ENCODE measurements at regions not wholly inside any gene's neighbourhood (a gene's known extent, or its start where the extent isn't known, plus 50 kb on each side); places are given as distances from the start of the nearest gene placed in this dataset.

DNA sequence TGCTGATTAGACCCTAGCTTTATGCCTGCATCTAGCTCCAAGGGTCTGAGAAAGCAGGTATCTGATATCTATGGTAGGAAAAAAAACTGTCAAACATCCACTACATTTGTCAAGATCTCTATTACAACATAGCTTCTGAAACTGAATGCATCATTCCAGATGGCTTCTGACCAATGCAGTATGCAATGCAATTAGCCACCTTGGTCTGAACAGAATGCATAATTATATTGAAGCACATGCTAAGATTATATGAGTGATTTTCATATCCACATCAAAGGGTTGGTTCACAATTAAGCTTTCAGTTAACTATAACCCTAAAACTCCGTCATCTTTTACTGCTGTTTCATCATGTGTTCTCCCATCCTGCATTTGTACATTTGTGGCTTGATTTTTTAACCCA, 271.4 kb downstream of the POLR1F start:
- TF ChIP-seq, protein P1, sequence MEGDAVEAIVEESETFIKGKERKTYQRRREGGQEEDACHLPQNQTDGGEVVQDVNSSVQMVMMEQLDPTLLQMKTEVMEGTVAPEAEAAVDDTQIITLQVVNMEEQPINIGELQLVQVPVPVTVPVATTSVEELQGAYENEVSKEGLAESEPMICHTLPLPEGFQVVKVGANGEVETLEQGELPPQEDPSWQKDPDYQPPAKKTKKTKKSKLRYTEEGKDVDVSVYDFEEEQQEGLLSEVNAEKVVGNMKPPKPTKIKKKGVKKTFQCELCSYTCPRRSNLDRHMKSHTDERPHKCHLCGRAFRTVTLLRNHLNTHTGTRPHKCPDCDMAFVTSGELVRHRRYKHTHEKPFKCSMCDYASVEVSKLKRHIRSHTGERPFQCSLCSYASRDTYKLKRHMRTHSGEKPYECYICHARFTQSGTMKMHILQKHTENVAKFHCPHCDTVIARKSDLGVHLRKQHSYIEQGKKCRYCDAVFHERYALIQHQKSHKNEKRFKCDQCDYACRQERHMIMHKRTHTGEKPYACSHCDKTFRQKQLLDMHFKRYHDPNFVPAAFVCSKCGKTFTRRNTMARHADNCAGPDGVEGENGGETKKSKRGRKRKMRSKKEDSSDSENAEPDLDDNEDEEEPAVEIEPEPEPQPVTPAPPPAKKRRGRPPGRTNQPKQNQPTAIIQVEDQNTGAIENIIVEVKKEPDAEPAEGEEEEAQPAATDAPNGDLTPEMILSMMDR (IDR thresholded peaks at IDR 0.05), result no peak
- no peak for TF ChIP-seq POLR2A (IDR thresholded peaks at IDR 0.05)

Data from esophagus squamous epithelium (tissue), 4 donors.